Neutrophil (primary cell): ENCODE measurements at regions not wholly inside any gene's neighbourhood (a gene's known extent, or its start where the extent isn't known, plus 50 kb on each side); places are given as distances from the start of the nearest gene placed in this dataset.

ENCODE experiments used
- H3K27ac ChIP-seq: fragments of 200-600 bp; sonication (generic); 2 replicates; pipeline ENCODE4 v1.5.1; 2016; ENCODE audit warnings: mild to moderate bottlenecking, moderate library complexity
- H3K27me3 ChIP-seq: fragments of 200-600 bp; sonication (generic); 2 replicates; pipeline ENCODE4 v1.6.0; 2016; ENCODE audit warnings: mild to moderate bottlenecking
- H3K36me3 ChIP-seq: fragments of 200-600 bp; sonication (generic); 2 replicates; pipeline ENCODE4 v1.5.1; 2017
- H3K4me1 ChIP-seq, 2 experiments: fragments of 200-600 bp in 1 of 2; sonication (generic) in 1 of 2; 1 replicate in 1 of 2; 2 replicates in 1 of 2; pipeline versions ENCODE4 v1.5.1 to v1.6.1; 2013 to 2016; ENCODE audit warnings: low read depth in 1 of 2, low read length in 1 of 2, mild to moderate bottlenecking in 1 of 2, moderate library complexity in 1 of 2; ENCODE audit not compliant: control insufficient read depth in 1 of 2, insufficient read depth in 1 of 2
- H3K4me3 ChIP-seq, 2 experiments: fragments of 200-600 bp in 1 of 2; sonication (generic) in 1 of 2; 1 replicate in 1 of 2; 2 replicates in 1 of 2; pipeline ENCODE4 v1.5.1; 2013 to 2016; ENCODE audit warnings: low read depth in 1 of 2, low read length in 1 of 2, mild to moderate bottlenecking in 1 of 2, moderate library complexity in 1 of 2
- H3K9me3 ChIP-seq: fragments of 200-600 bp; sonication (generic); 2 replicates; pipeline ENCODE4 v1.5.1; 2016
- CTCF ChIP-seq: fragments of 200-600 bp; sonication (generic); IDR thresholded peaks from 2 replicates; pipeline ENCODE4 v1.5.1; 2016; ENCODE audit warnings: antibody characterized with exemption

- Histone ChIP-seq H3K36me3 (no peaks in the 10 kb centered on the region), H3K27ac (no peak overlapping the region), H3K27me3 (no peaks in the 10 kb centered on the region), H3K9me3 (no peaks in the 10 kb centered on the region), H3K4me1 (no peaks in the 10 kb centered on the region), H3K4me3 (no peak overlapping the region)
- TF ChIP-seq CTCF, result no peak
Observed at GRCh38 chr11:127218275-127218608, 217.7 kb upstream of the KIRREL3 start.

- no peaks in the 10 kb centered on the region for H3K36me3 ChIP-seq
- no peak for TF ChIP-seq CTCF
Observed at GRCh38 chr11:127217452-127218274, 217.1 kb upstream of the KIRREL3 start.

GRCh38 chr11:127205688-127206217, 205.2 kb upstream of the KIRREL3 start:
- no peaks in the 10 kb centered on the region for H3K4me1 ChIP-seq
- H3K9me3 ChIP-seq, result no peaks in the 10 kb centered on the region
- no peak for TF ChIP-seq CTCF
- no peaks in the 10 kb centered on the region for H3K36me3 ChIP-seq
- no peak overlapping the region for H3K27ac ChIP-seq
- H3K27me3 ChIP-seq, result no peaks in the 10 kb centered on the region
- H3K4me3 ChIP-seq, result no peak overlapping the region

More at GRCh38 chr11:127217452-127218274, 217.1 kb upstream of the KIRREL3 start:
- H3K27me3 ChIP-seq, result no peaks in the 10 kb centered on the region
- H3K9me3 ChIP-seq, result no peaks in the 10 kb centered on the region
- H3K4me3 ChIP-seq, result no peak overlapping the region
- H3K4me1 ChIP-seq, result no peaks in the 10 kb centered on the region
- H3K27ac ChIP-seq, result no peak overlapping the region

GRCh38 chr11:127203490-127203889, 202.9 kb upstream of the KIRREL3 start:
- Histone ChIP-seq H3K27me3 (no peaks in the 10 kb centered on the region), H3K9me3 (no peaks in the 10 kb centered on the region), H3K36me3 (no peaks in the 10 kb centered on the region), H3K4me1 (no peaks in the 10 kb centered on the region), H3K27ac (no peak overlapping the region), H3K4me3 (no peak overlapping the region)
- no peak for TF ChIP-seq CTCF

- H3K36me3 ChIP-seq, result no peaks in the 10 kb centered on the region
- no peaks in the 10 kb centered on the region for H3K4me1 ChIP-seq
- no peaks in the 10 kb centered on the region for H3K27me3 ChIP-seq
- no peak for TF ChIP-seq CTCF
- H3K4me3 ChIP-seq, result no peak overlapping the region
- no peaks in the 10 kb centered on the region for H3K9me3 ChIP-seq
- no peak overlapping the region for H3K27ac ChIP-seq
Observed at GRCh38 chr11:127202105-127202504, 201.5 kb upstream of the KIRREL3 start.
